ENCODE measurements at regions not wholly inside any gene's neighbourhood (a gene's known extent, or its start where the extent isn't known, plus 50 kb on each side); places are given as distances from the start of the nearest gene placed in this dataset.

GRCh38 chr18:2411381-2411960 lies 159.8 kb downstream of the METTL4 start:
- DNase-seq = no peak

- no peak for DNase-seq
Observed at GRCh38 chr18:2412281-2412680, 159.0 kb downstream of the METTL4 start.

- DNase-seq = no peak
Observed at GRCh38 chr18:2412996-2413751, 158.1 kb downstream of the METTL4 start.

- DNase-seq = no peak
Observed at GRCh38 chr18:2414235-2414634, 157.1 kb downstream of the METTL4 start.

- DNase-seq = no peak
Observed at GRCh38 chr18:2415656-2416055, 155.6 kb downstream of the METTL4 start.

GRCh38 chr18:2417861-2418610 lies 153.3 kb downstream of the METTL4 start:
- DNase-seq = no peak

GRCh38 chr18:2420367-2420766 lies 150.9 kb downstream of the METTL4 start:
- DNase-seq = no peak

GRCh38 chr18:2423761-2424160 lies 147.5 kb downstream of the METTL4 start:
- no peak for DNase-seq

- DNase-seq = no peak
Observed at GRCh38 chr18:2424420-2424819, 146.9 kb downstream of the METTL4 start.

GRCh38 chr18:2425426-2426317 lies 145.6 kb downstream of the METTL4 start:
- no peak for DNase-seq

- DNase-seq = no peak
Observed at GRCh38 chr18:2430191-2430590, 141.1 kb downstream of the METTL4 start.

- no peak for DNase-seq
Observed at GRCh38 chr18:2431806-2432205, 139.5 kb downstream of the METTL4 start.

- DNase-seq = no peak
Observed at GRCh38 chr18:2433366-2433765, 137.9 kb downstream of the METTL4 start.

GRCh38 chr18:2441544-2441943 lies 129.8 kb downstream of the METTL4 start:
- no peak for DNase-seq

GRCh38 chr18:2442006-2442405 lies 129.3 kb downstream of the METTL4 start:
- no peak for DNase-seq

- no peak for DNase-seq
Observed at GRCh38 chr18:2442726-2443275, 128.5 kb downstream of the METTL4 start.

- DNase-seq = no peak
Observed at GRCh38 chr18:2444201-2444875, 127.0 kb downstream of the METTL4 start.

GRCh38 chr18:2448565-2449151 lies 122.6 kb downstream of the METTL4 start:
- no peak for DNase-seq

GRCh38 chr18:2451556-2451955 lies 119.7 kb downstream of the METTL4 start:
- no peak for DNase-seq

GRCh38 chr18:2459886-2460285 lies 111.4 kb downstream of the METTL4 start:
- DNase-seq = no peak

GRCh38 chr18:2466978-2467377 lies 104.3 kb downstream of the METTL4 start:
- DNase-seq = no peak

- DNase-seq = no peak
Observed at GRCh38 chr18:2468051-2468450, 103.3 kb downstream of the METTL4 start.

All from stimulated activated naive CD4-positive, alpha-beta T cell treated with Interleukin-2 at 50 U/mL for 16 hours (primary cell).